ENCODE measurements at regions not wholly inside any gene's neighbourhood (a gene's known extent, or its start where the extent isn't known, plus 50 kb on each side); places are given as distances from the start of the nearest gene placed in this dataset.

GRCh38 chr2:149903626-149904025 is 316.1 kb upstream of the MMADHC start:
- Mint-ChIP-seq H3K9me3 (ENCODE audit: insufficient read depth) (no peaks in the 10 kb centered on the region), H3K4me3 (no peak overlapping the region), H3K27ac (no peak overlapping the region), H3K27me3 (ENCODE audit: low read depth) (no peaks in the 10 kb centered on the region), H3K36me3 (ENCODE audit: low read depth) (no peaks in the 10 kb centered on the region), H3K4me1 (ENCODE audit: low read depth) (no peaks in the 10 kb centered on the region)
- POLR2A ChIA-PET, result no interaction called here
- CTCF ChIA-PET, result no interaction called here
- DNase-seq, result no peak
- no peak for ATAC-seq

GRCh38 chr2:149902081-149902480 is 314.5 kb upstream of the MMADHC start:
- no peak for ATAC-seq
- no peaks in the 10 kb centered on the region for H3K36me3 Mint-ChIP-seq (ENCODE audit: low read depth)
- CTCF ChIA-PET, result no interaction called here
- POLR2A ChIA-PET, result no interaction called here
- H3K4me1 Mint-ChIP-seq (ENCODE audit: low read depth), result no peaks in the 10 kb centered on the region
- no peaks in the 10 kb centered on the region for H3K27me3 Mint-ChIP-seq (ENCODE audit: low read depth)
- H3K9me3 Mint-ChIP-seq (ENCODE audit: insufficient read depth), result no peaks in the 10 kb centered on the region
- H3K4me3 Mint-ChIP-seq, result no peak overlapping the region
- no peak for DNase-seq
- no peak overlapping the region for H3K27ac Mint-ChIP-seq

- DNase-seq, result no peak
- Mint-ChIP-seq H3K27me3 (ENCODE audit: low read depth) (no peaks in the 10 kb centered on the region), H3K27ac (no peak overlapping the region), H3K4me1 (ENCODE audit: low read depth) (no peaks in the 10 kb centered on the region), H3K9me3 (ENCODE audit: insufficient read depth) (no peaks in the 10 kb centered on the region), H3K4me3 (no peak overlapping the region), H3K36me3 (ENCODE audit: low read depth) (no peaks in the 10 kb centered on the region)
- CTCF ChIA-PET, result no interaction called here
- ATAC-seq, result no peak
- POLR2A ChIA-PET, result no interaction called here
These were observed 313.8 kb upstream of the MMADHC start for GRCh38 chr2:149901231-149901859.

GRCh38 chr2:149899390-149899789 is 311.8 kb upstream of the MMADHC start:
- POLR2A ChIA-PET, result no interaction called here
- H3K27me3 Mint-ChIP-seq (ENCODE audit: low read depth), result no peaks in the 10 kb centered on the region
- CTCF ChIA-PET, result no interaction called here
- H3K9me3 Mint-ChIP-seq (ENCODE audit: insufficient read depth), result no peaks in the 10 kb centered on the region
- no peaks in the 10 kb centered on the region for H3K4me1 Mint-ChIP-seq (ENCODE audit: low read depth)
- no peak for DNase-seq
- H3K4me3 Mint-ChIP-seq, result no peak overlapping the region
- no peaks in the 10 kb centered on the region for H3K36me3 Mint-ChIP-seq (ENCODE audit: low read depth)
- no peak overlapping the region for H3K27ac Mint-ChIP-seq
- ATAC-seq, result no peak

GRCh38 chr2:149894760-149895159 is 307.2 kb upstream of the MMADHC start:
- H3K4me1 Mint-ChIP-seq (ENCODE audit: low read depth), result no peaks in the 10 kb centered on the region
- no peak overlapping the region for H3K27ac Mint-ChIP-seq
- H3K36me3 Mint-ChIP-seq (ENCODE audit: low read depth), result no peaks in the 10 kb centered on the region
- H3K27me3 Mint-ChIP-seq (ENCODE audit: low read depth), result no peaks in the 10 kb centered on the region
- no peak overlapping the region for H3K4me3 Mint-ChIP-seq
- no peaks in the 10 kb centered on the region for H3K9me3 Mint-ChIP-seq (ENCODE audit: insufficient read depth)
- ChIA-PET CTCF (no interaction called here), POLR2A (no interaction called here)
- DNase-seq (no peak), ATAC-seq (no peak)

GRCh38 chr2:149894226-149894625 is 306.7 kb upstream of the MMADHC start:
- Mint-ChIP-seq H3K4me3 (no peak overlapping the region), H3K27ac (no peak overlapping the region), H3K4me1 (ENCODE audit: low read depth) (no peaks in the 10 kb centered on the region), H3K27me3 (ENCODE audit: low read depth) (no peaks in the 10 kb centered on the region), H3K36me3 (ENCODE audit: low read depth) (no peaks in the 10 kb centered on the region), H3K9me3 (ENCODE audit: insufficient read depth) (no peaks in the 10 kb centered on the region)
- ChIA-PET CTCF (no interaction called here), POLR2A (no interaction called here)
- DNase-seq (no peak), ATAC-seq (no peak)

GRCh38 chr2:149892563-149892962 is 305.0 kb upstream of the MMADHC start:
- Mint-ChIP-seq H3K9me3 (ENCODE audit: insufficient read depth) (no peaks in the 10 kb centered on the region), H3K27ac (no peak overlapping the region), H3K4me1 (ENCODE audit: low read depth) (no peaks in the 10 kb centered on the region), H3K36me3 (ENCODE audit: low read depth) (no peaks in the 10 kb centered on the region), H3K27me3 (ENCODE audit: low read depth) (no peaks in the 10 kb centered on the region), H3K4me3 (no peak overlapping the region)
- ChIA-PET CTCF (no interaction called here), POLR2A (no interaction called here)
- ATAC-seq (no peak), DNase-seq (no peak)

- H3K36me3 Mint-ChIP-seq (ENCODE audit: low read depth), result no peaks in the 10 kb centered on the region
- H3K9me3 Mint-ChIP-seq (ENCODE audit: insufficient read depth), result no peaks in the 10 kb centered on the region
- ChIA-PET POLR2A (no interaction called here), CTCF (no interaction called here)
- DNase-seq, result no peak
- no peak overlapping the region for H3K4me3 Mint-ChIP-seq
- no peaks in the 10 kb centered on the region for H3K4me1 Mint-ChIP-seq (ENCODE audit: low read depth)
- H3K27me3 Mint-ChIP-seq (ENCODE audit: low read depth), result no peaks in the 10 kb centered on the region
- H3K27ac Mint-ChIP-seq, result no peak overlapping the region
- no peak for ATAC-seq
These were observed 298.4 kb upstream of the MMADHC start for GRCh38 chr2:149885946-149886345.

- no peaks in the 10 kb centered on the region for H3K4me1 Mint-ChIP-seq (ENCODE audit: low read depth)
- POLR2A ChIA-PET, result no interaction called here
These were observed 297.9 kb upstream of the MMADHC start for GRCh38 chr2:149885468-149885867.

GRCh38 chr2:149884871-149885270 is 297.3 kb upstream of the MMADHC start:
- Mint-ChIP-seq H3K27ac (no peak overlapping the region), H3K4me1 (ENCODE audit: low read depth) (no peaks in the 10 kb centered on the region), H3K36me3 (ENCODE audit: low read depth) (no peaks in the 10 kb centered on the region), H3K9me3 (ENCODE audit: insufficient read depth) (no peaks in the 10 kb centered on the region), H3K4me3 (no peak overlapping the region), H3K27me3 (ENCODE audit: low read depth) (no peaks in the 10 kb centered on the region)
- DNase-seq (no peak), ATAC-seq (no peak)
- POLR2A ChIA-PET, result no interaction called here
- CTCF ChIA-PET, result no interaction called here

More at GRCh38 chr2:149885468-149885867, 297.9 kb upstream of the MMADHC start:
- DNase-seq (no peak), ATAC-seq (no peak)
- no peak overlapping the region for H3K4me3 Mint-ChIP-seq
- no peaks in the 10 kb centered on the region for H3K36me3 Mint-ChIP-seq (ENCODE audit: low read depth)
- H3K27ac Mint-ChIP-seq, result no peak overlapping the region
- CTCF ChIA-PET, result no interaction called here
- H3K27me3 Mint-ChIP-seq (ENCODE audit: low read depth), result no peaks in the 10 kb centered on the region
- no peaks in the 10 kb centered on the region for H3K9me3 Mint-ChIP-seq (ENCODE audit: insufficient read depth)

GRCh38 chr2:149877913-149878312 is 290.3 kb upstream of the MMADHC start:
- H3K27me3 Mint-ChIP-seq (ENCODE audit: low read depth), result no peaks in the 10 kb centered on the region
- ATAC-seq, result no peak
- no peak overlapping the region for H3K4me3 Mint-ChIP-seq
- no peaks in the 10 kb centered on the region for H3K9me3 Mint-ChIP-seq (ENCODE audit: insufficient read depth)
- no peaks in the 10 kb centered on the region for H3K36me3 Mint-ChIP-seq (ENCODE audit: low read depth)
- no peak for DNase-seq
- H3K27ac Mint-ChIP-seq, result no peak overlapping the region
- no peaks in the 10 kb centered on the region for H3K4me1 Mint-ChIP-seq (ENCODE audit: low read depth)
- POLR2A ChIA-PET, result no interaction called here
- CTCF ChIA-PET, result no interaction called here

- ChIA-PET CTCF (no interaction called here), POLR2A (no interaction called here)
- H3K4me1 Mint-ChIP-seq (ENCODE audit: low read depth), result no peaks in the 10 kb centered on the region
- H3K9me3 Mint-ChIP-seq (ENCODE audit: insufficient read depth), result no peaks in the 10 kb centered on the region
- no peaks in the 10 kb centered on the region for H3K27me3 Mint-ChIP-seq (ENCODE audit: low read depth)
- ATAC-seq (no peak), DNase-seq (no peak)
- H3K27ac Mint-ChIP-seq, result no peak overlapping the region
- no peak overlapping the region for H3K4me3 Mint-ChIP-seq
- no peaks in the 10 kb centered on the region for H3K36me3 Mint-ChIP-seq (ENCODE audit: low read depth)
These were observed 289.5 kb upstream of the MMADHC start for GRCh38 chr2:149877074-149877473.

GRCh38 chr2:149873936-149874335 is 286.4 kb upstream of the MMADHC start:
- no peak overlapping the region for H3K27ac Mint-ChIP-seq
- CTCF ChIA-PET, result no interaction called here
- no peak for ATAC-seq
- H3K9me3 Mint-ChIP-seq (ENCODE audit: insufficient read depth), result no peaks in the 10 kb centered on the region
- DNase-seq, result no peak
- no peaks in the 10 kb centered on the region for H3K27me3 Mint-ChIP-seq (ENCODE audit: low read depth)
- no peaks in the 10 kb centered on the region for H3K36me3 Mint-ChIP-seq (ENCODE audit: low read depth)
- POLR2A ChIA-PET, result no interaction called here
- H3K4me3 Mint-ChIP-seq, result no peak overlapping the region
- H3K4me1 Mint-ChIP-seq (ENCODE audit: low read depth), result no peaks in the 10 kb centered on the region
